ENCODE measurements at regions not wholly inside any gene's neighbourhood (a gene's known extent, or its start where the extent isn't known, plus 50 kb on each side); places are given as distances from the start of the nearest gene placed in this dataset.

DNA sequence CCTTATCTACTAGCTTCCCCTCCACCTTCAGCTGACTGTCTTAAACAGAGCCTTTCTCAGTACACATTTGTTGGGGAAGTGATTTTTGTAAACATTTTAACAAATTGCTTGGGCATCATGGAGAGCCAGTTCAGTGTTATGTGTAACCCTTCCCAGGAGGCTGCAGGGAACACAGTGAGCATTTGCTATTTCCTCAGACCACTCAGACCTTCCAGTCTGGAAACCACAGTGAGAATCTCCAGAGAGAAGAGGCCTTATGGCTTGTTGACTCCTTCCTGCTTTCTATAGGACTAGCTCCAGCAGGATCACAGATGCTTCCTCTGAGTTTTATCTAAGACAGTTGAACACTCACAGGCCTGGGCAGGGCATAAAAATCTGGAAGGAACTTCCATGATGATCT is 409.8 kb upstream of the NPVF start:
- TF ChIP-seq EZH2 (IDR thresholded peaks at IDR 0.05) (no peak), POLR2AphosphoS5 (IDR thresholded peaks at IDR 0.05; ENCODE audit: borderline replicate concordance, low read depth, low read length) (no peak)

Data from SK-N-MC (cell line).